Panc1 (cell line): ENCODE measurements at regions not wholly inside any gene's neighbourhood (a gene's known extent, or its start where the extent isn't known, plus 50 kb on each side); places are given as distances from the start of the nearest gene placed in this dataset.

Experiments
- ATAC-seq: fragments of 200-7000 bp; cut with Tn5 transposase; 2 replicates; pipeline ENCODE4 v1.9.1; 2020; ENCODE audit warnings: mild to moderate bottlenecking, moderate library complexity
- BruUV-seq: library from RNA; stranded (reverse); fragments of 400-500 nt; replicated peaks from 2 replicates; lab custom pipeline; 2021; lab: Mats Ljungman, UMichigan
- CTCF ChIA-PET: fragments of 300-600 bp; sonication (Branson Sonifier 250); formaldehyde crosslinking; loops from one replicate; lab custom pipeline; 2022; ENCODE audit warnings: antibody characterized with exemption; lab: Charles Lee
- POLR2A ChIA-PET: fragments of 300-600 bp; sonication (Branson Sonifier 250); formaldehyde crosslinking; loops from one replicate; lab custom pipeline; 2022; ENCODE audit warnings: antibody characterized with exemption; lab: Charles Lee
- DNase-seq: peaks from one replicate; pipeline ENCODE4 v3.0.0-alpha.2; 2010; ENCODE audit warnings: low read depth, low spot score
- H3K27ac ChIP-seq: 2 replicates; pipeline ENCODE4 v1.5.1; 2011; ENCODE audit warnings: mild to moderate bottlenecking, low read length, inconsistent platforms
- H3K27me3 ChIP-seq: fragments of 200-500 bp; sonication (Bioruptor generic); 2 replicates; pipeline ENCODE4 v1.6.0; 2014; ENCODE audit warnings: low read length, inconsistent platforms; ENCODE audit not compliant: control insufficient read depth, insufficient read depth
- H3K36me3 ChIP-seq: fragments of 200-500 bp; sonication (Bioruptor generic); 2 replicates; pipeline ENCODE4 v1.5.1; 2014; ENCODE audit warnings: inconsistent platforms, mild to moderate bottlenecking, low read length, moderate library complexity; ENCODE audit not compliant: control insufficient read depth, insufficient read depth
- H3K4me1 ChIP-seq: 2 replicates; pipeline ENCODE4 v1.5.1; 2011; ENCODE audit warnings: inconsistent platforms, mild to moderate bottlenecking, low read length, moderate library complexity; ENCODE audit not compliant: control insufficient read depth, insufficient read depth
- H3K4me3 ChIP-seq, 2 experiments: 2 replicates each; pipeline ENCODE4 v1.5.1; 2011 to 2012; ENCODE audit warnings: low read depth in 2 of 2, low read length in 2 of 2, mild to moderate bottlenecking in 2 of 2, inconsistent platforms in 1 of 2, moderate library complexity in 1 of 2
- H3K9me3 ChIP-seq: fragments of 200-500 bp; sonication (Bioruptor generic); 2 replicates; pipeline ENCODE4 v1.5.1; 2014; ENCODE audit warnings: low read depth, mild to moderate bottlenecking, inconsistent platforms, low read length, moderate library complexity; ENCODE audit not compliant: control insufficient read depth, insufficient read depth
- POLR2AphosphoS5 ChIP-seq: IDR thresholded peaks from 2 replicates; pipeline ENCODE4 v1.6.1; 2012; ENCODE audit warnings: mild to moderate bottlenecking, low read depth, low read length, moderate library complexity
- SIN3A ChIP-seq: IDR thresholded peaks from 2 replicates; pipeline ENCODE4 v1.6.1; 2012; ENCODE audit warnings: low read depth, mild to moderate bottlenecking, low read length, moderate library complexity, borderline replicate concordance; ENCODE audit not compliant: insufficient read depth
- TCF7L2 ChIP-seq: IDR thresholded peaks from 2 replicates; pipeline ENCODE4 v1.6.1; 2011; ENCODE audit warnings: mild to moderate bottlenecking, low read depth, low read length, inconsistent platforms
- in situ Hi-C: cut with HindIII; loops from 2 replicates; pipeline ENCODE4 v1.10.0; 2016; ENCODE audit warnings: low sequenced_read_pairs, low pct_unique_long_range_greater_than_20kb
- intact Hi-C: fragments of 100-400 bp; cut with micrococcal nuclease; formaldehyde crosslinking; loops from one replicate; pipeline ENCODE4 v1.10.0; 2022; ENCODE audit not compliant: unreplicated experiment
- TF ChIP-seq, protein P1 (sequence below), 2 experiments: IDR thresholded peaks; 2 replicates each; pipeline ENCODE4 v1.6.1; 2011 to 2012; ENCODE audit warnings: low read depth in 2 of 2, control low read depth in 1 of 2, low read length in 1 of 2, mild to moderate bottlenecking in 1 of 2, moderate library complexity in 1 of 2; ENCODE audit not compliant: insufficient read depth in 1 of 2
- TF ChIP-seq, protein P2 (sequence below): fragments of 450-650 bp; IDR thresholded peaks from 2 replicates; pipeline ENCODE4 v1.5.1; 2017; ENCODE audit warnings: mild to moderate bottlenecking

DNA sequence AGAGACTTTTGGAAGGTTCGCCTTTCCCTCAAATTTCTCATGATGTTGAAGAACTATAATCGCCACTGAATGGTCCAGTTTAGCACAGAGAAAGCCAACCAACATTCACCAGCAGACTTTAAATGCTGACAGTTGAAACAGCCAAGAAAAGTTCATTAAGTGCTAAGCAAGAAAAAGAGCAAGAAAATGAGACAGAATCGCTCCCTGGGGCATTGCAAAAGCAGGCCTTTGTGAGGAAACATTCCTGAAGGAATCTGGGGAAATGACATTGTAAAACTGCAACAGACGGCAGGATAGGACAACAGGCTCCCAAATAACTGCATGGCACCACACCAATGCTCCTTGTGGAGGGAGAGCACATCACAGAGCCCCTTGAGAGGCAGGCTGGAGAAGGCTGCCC is 269.3 kb upstream of the ID2 start:
- Histone ChIP-seq H3K9me3 (no peaks in the 10 kb centered on the region), H3K4me3 (no peak overlapping the region), H3K4me1 (no peaks in the 10 kb centered on the region), H3K36me3 (no peaks in the 10 kb centered on the region), H3K27ac (no peak overlapping the region), H3K27me3 (0 out of 2 replicates have a peak, but pooled peaks cover 2% of the 10 kb centered on the region)
- ATAC-seq (no peak), DNase-seq (no peak)
- ChIA-PET POLR2A (no interaction called here), CTCF (no interaction called here)
- TF ChIP-seq SIN3A (no peak), TCF7L2 (no peak), POLR2AphosphoS5 (no peak)
- TF ChIP-seq, protein P1, sequence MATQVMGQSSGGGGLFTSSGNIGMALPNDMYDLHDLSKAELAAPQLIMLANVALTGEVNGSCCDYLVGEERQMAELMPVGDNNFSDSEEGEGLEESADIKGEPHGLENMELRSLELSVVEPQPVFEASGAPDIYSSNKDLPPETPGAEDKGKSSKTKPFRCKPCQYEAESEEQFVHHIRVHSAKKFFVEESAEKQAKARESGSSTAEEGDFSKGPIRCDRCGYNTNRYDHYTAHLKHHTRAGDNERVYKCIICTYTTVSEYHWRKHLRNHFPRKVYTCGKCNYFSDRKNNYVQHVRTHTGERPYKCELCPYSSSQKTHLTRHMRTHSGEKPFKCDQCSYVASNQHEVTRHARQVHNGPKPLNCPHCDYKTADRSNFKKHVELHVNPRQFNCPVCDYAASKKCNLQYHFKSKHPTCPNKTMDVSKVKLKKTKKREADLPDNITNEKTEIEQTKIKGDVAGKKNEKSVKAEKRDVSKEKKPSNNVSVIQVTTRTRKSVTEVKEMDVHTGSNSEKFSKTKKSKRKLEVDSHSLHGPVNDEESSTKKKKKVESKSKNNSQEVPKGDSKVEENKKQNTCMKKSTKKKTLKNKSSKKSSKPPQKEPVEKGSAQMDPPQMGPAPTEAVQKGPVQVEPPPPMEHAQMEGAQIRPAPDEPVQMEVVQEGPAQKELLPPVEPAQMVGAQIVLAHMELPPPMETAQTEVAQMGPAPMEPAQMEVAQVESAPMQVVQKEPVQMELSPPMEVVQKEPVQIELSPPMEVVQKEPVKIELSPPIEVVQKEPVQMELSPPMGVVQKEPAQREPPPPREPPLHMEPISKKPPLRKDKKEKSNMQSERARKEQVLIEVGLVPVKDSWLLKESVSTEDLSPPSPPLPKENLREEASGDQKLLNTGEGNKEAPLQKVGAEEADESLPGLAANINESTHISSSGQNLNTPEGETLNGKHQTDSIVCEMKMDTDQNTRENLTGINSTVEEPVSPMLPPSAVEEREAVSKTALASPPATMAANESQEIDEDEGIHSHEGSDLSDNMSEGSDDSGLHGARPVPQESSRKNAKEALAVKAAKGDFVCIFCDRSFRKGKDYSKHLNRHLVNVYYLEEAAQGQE (IDR thresholded peaks at IDR 0.05; ENCODE audit: insufficient read depth in 1 of 2, low read depth in 2 of 2, low read length in 1 of 2) = no peak
- TF ChIP-seq, protein P2, sequence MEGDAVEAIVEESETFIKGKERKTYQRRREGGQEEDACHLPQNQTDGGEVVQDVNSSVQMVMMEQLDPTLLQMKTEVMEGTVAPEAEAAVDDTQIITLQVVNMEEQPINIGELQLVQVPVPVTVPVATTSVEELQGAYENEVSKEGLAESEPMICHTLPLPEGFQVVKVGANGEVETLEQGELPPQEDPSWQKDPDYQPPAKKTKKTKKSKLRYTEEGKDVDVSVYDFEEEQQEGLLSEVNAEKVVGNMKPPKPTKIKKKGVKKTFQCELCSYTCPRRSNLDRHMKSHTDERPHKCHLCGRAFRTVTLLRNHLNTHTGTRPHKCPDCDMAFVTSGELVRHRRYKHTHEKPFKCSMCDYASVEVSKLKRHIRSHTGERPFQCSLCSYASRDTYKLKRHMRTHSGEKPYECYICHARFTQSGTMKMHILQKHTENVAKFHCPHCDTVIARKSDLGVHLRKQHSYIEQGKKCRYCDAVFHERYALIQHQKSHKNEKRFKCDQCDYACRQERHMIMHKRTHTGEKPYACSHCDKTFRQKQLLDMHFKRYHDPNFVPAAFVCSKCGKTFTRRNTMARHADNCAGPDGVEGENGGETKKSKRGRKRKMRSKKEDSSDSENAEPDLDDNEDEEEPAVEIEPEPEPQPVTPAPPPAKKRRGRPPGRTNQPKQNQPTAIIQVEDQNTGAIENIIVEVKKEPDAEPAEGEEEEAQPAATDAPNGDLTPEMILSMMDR = no peak
- no TSS peak for BruUV-seq
- intact Hi-C loops (no loop called here), in situ Hi-C loops (no loop called here)

DNA sequence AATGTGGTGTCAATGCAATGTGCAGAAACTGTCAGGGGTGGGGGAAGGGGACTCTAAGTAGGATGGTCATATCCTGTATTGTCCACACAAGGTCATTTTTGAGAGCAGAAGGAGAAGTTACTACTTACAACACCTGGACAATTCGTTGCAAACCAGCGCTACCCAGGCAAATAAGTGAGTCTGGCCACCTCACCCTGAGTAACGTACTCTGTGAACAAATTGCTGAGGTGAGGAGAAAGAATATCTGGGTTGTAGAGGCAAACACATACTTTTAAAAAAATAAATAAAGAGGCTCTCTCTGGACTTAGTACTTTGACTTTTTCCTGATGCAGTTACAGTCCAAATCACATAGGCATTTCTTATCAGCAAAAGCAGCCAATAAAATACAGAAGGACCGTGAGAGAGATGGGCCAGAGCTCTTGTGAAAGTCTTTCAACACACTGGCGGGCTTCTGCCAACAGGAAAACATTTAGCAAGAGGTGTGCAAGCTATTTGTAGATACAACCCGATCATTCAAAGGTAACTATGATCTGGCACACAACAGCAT is 268.2 kb upstream of the ID2 start:
- intact Hi-C loops (no loop called here), in situ Hi-C loops (no loop called here)
- no TSS peak for BruUV-seq
- ATAC-seq (no peak), DNase-seq (no peak)
- ChIA-PET POLR2A (no interaction called here), CTCF (no interaction called here)
- H3K27me3 ChIP-seq = 0 out of 2 replicates have a peak, but pooled peaks cover 2% of the 10 kb centered on the region
- TF ChIP-seq POLR2AphosphoS5 (no peak), SIN3A (no peak), TCF7L2 (no peak)
- TF ChIP-seq, protein P2 = no peak
- TF ChIP-seq, protein P1 (IDR thresholded peaks at IDR 0.05; ENCODE audit: insufficient read depth in 1 of 2, low read depth in 2 of 2, low read length in 1 of 2) = no peak
- H3K9me3 ChIP-seq = no peaks in the 10 kb centered on the region
- H3K4me3 ChIP-seq = no peak overlapping the region
- H3K4me1 ChIP-seq = no peaks in the 10 kb centered on the region
- no peaks in the 10 kb centered on the region for H3K36me3 ChIP-seq
- no peak overlapping the region for H3K27ac ChIP-seq
